Tibial nerve (tissue), 4 donors: ENCODE measurements at regions not wholly inside any gene's neighbourhood (a gene's known extent, or its start where the extent isn't known, plus 50 kb on each side); places are given as distances from the start of the nearest gene placed in this dataset.
"Not testable (repeated sequence)": the region's sequence is repeated elsewhere in the genome, so short reads cannot be mapped to it uniquely, and the experiment has no call there.

Experiments
- DNase-seq, 2 donors: peaks; one replicate each; pipeline ENCODE4 v3.0.0-alpha.2; 2019; ENCODE audit warnings: low spot score in 2 of 2
- H3K27ac ChIP-seq, 4 donors: fragments of 200-600 bp; sonication (generic) in 3 of 4; one replicate each; pipeline ENCODE4 v1.5.1; 2017 to 2019; ENCODE audit warnings: mild to moderate bottlenecking in 1 of 4
- H3K27me3 ChIP-seq, 2 donors: fragments of 200-600 bp; sonication (generic) in 1 of 2; one replicate each; pipeline versions ENCODE4 v1.5.1 to v1.6.0; 2017 to 2019
- H3K36me3 ChIP-seq, 3 donors: fragments of 200-600 bp; sonication (generic); one replicate each; pipeline ENCODE4 v1.5.1; 2018 to 2019
- H3K4me1 ChIP-seq, 4 donors: fragments of 200-600 bp; sonication (generic) in 3 of 4; one replicate each; pipeline ENCODE4 v1.5.1; 2017 to 2019
- H3K4me3 ChIP-seq, 4 donors: fragments of 200-600 bp; sonication (generic) in 3 of 4; one replicate each; pipeline ENCODE4 v1.5.1; 2017 to 2019; ENCODE audit warnings: mild to moderate bottlenecking in 1 of 4, moderate library complexity in 1 of 4
- H3K9me3 ChIP-seq, 4 donors: fragments of 200-600 bp; sonication (generic) in 3 of 4; one replicate each; pipeline ENCODE4 v1.5.1; 2017 to 2019
- EP300 ChIP-seq, 2 donors: sonication (generic); formaldehyde crosslinking; IDR thresholded peaks; one replicate each; pipeline ENCODE4 v1.6.1; 2017; ENCODE audit warnings: antibody characterized with exemption in 2 of 2, mild to moderate bottlenecking in 1 of 2
- POLR2A ChIP-seq, 2 donors: fragments of 450-650 bp; IDR thresholded peaks; one replicate each; pipeline ENCODE4 v1.6.1; 2017; ENCODE audit warnings: antibody characterized with exemption in 2 of 2, mild to moderate bottlenecking in 2 of 2, moderate library complexity in 2 of 2
- WGBS, 2 donors: methylation state at CpG; one replicate each; pipeline ENCODE4 v1.1.5; 2018; 5-methylcytosine and 5-hydroxymethylcytosine counted together
- TF ChIP-seq, protein P1 (sequence below), 5 experiments: fragments of 200-600 bp in 3 of 5; fragments of 450-650 bp in 2 of 5; sonication (generic) in 3 of 5; IDR thresholded peaks; one replicate each; pipeline ENCODE4 v1.5.1; 2016 to 2019; ENCODE audit warnings: antibody characterized with exemption in 5 of 5, mild to moderate bottlenecking in 3 of 5, moderate library complexity in 2 of 5

DNA sequence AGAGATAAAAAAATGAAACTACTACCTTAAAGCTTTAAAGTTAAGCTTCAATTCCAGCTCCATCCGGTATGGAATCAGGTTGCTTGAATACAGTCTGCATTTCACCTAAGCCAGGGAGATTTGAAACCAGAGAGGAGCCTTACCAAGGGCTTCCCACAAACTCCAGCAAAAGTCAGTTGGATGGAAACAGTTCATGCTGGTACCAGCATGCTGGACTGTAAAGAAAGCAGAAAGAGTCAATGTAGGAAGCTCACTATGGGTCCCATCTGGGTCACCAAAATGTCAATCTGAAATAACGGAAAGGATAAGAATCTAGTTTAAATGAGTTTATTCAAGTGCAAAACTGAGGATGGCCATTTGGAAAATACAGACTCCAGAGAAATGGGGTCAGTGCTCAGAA lies 65.3 kb downstream of the CDO1 start:
- H3K9me3 ChIP-seq, result no peaks in the 10 kb centered on the region
- H3K36me3 ChIP-seq, result no peaks in the 10 kb centered on the region
- 49 to 51% methylated on average over 2 of the region's 2 CpGs for WGBS, 2 donors
- H3K4me3 ChIP-seq, result no peak overlapping the region
- H3K27me3 ChIP-seq, result no peaks in the 10 kb centered on the region
- H3K27ac ChIP-seq, result no peak overlapping the region
- H3K4me1 ChIP-seq, result peaks cover 0 to 10% (median 0%) of the 10 kb centered on the region in 4 donors
- no peak for TF ChIP-seq EP300 (IDR thresholded peaks at IDR 0.05)
- no peak for TF ChIP-seq POLR2A (IDR thresholded peaks at IDR 0.05)
- TF ChIP-seq, protein P1, sequence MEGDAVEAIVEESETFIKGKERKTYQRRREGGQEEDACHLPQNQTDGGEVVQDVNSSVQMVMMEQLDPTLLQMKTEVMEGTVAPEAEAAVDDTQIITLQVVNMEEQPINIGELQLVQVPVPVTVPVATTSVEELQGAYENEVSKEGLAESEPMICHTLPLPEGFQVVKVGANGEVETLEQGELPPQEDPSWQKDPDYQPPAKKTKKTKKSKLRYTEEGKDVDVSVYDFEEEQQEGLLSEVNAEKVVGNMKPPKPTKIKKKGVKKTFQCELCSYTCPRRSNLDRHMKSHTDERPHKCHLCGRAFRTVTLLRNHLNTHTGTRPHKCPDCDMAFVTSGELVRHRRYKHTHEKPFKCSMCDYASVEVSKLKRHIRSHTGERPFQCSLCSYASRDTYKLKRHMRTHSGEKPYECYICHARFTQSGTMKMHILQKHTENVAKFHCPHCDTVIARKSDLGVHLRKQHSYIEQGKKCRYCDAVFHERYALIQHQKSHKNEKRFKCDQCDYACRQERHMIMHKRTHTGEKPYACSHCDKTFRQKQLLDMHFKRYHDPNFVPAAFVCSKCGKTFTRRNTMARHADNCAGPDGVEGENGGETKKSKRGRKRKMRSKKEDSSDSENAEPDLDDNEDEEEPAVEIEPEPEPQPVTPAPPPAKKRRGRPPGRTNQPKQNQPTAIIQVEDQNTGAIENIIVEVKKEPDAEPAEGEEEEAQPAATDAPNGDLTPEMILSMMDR (IDR thresholded peaks at IDR 0.05), result no peak
- DNase-seq, result no peak

DNA sequence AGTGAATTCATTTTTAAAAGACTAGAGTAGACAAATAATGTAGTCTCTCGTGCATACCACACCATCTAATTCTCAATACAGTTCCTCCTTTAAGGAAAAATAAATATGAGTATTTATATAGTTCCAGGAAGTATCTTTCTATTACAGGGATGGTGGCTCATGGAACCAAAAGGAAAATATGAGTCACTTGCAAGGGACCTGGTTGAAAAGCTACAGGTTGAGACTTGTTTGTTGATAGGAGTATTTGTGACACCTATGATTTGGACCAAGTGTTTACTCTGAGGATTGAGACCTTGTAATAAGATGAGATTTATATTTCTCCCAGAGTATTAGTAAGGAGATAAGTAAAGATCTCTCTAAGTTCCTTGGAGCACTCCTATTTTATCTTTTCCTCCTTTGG lies 67.4 kb downstream of the CDO1 start:
- H3K27me3 ChIP-seq, result no peaks in the 10 kb centered on the region
- peaks cover 0 to 15% (median under 1%) of the 10 kb centered on the region in 4 donors for H3K9me3 ChIP-seq
- 39 to 40% methylated on average over 1 of the region's 1 CpG for WGBS, 2 donors
- TF ChIP-seq POLR2A (IDR thresholded peaks at IDR 0.05), result no peak
- TF ChIP-seq EP300 (IDR thresholded peaks at IDR 0.05), result no peak
- TF ChIP-seq, protein P1 (IDR thresholded peaks at IDR 0.05), result no peak
- H3K27ac ChIP-seq, result no peak overlapping the region
- DNase-seq, result no peak
- peaks cover 0 to 10% (median 0%) of the 10 kb centered on the region in 4 donors for H3K4me1 ChIP-seq
- no peak overlapping the region for H3K4me3 ChIP-seq
- no peaks in the 10 kb centered on the region for H3K36me3 ChIP-seq

DNA sequence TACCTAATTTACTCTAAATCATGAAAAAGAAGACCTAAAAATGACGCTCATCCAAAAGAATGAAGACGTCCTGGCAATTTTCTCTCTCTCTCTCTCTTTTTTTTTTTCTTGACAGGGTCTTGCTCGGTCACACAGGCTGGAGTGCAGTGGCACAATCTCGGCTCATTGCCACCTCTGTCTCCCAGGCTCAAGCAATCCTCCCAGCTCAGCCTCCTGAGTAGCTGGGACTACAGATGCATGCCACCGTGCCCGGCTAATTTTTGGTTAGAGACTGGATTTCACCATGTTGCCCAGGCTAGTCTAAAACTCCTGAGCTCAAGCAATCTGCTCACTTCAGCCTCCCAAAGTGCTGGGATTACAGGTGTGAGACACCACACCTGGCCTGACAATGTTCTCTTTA lies 77.2 kb downstream of the CDO1 start:
- peaks cover 0 to 24% (median 10%) of the 10 kb centered on the region in 4 donors for H3K9me3 ChIP-seq
- not testable (repeated sequence) for H3K4me3 ChIP-seq, DNase-seq, H3K36me3 ChIP-seq, H3K27ac ChIP-seq, H3K27me3 ChIP-seq, H3K4me1 ChIP-seq
- WGBS, 2 donors, result 88 to 92% methylated on average over 6 of the region's 6 CpGs

DNA sequence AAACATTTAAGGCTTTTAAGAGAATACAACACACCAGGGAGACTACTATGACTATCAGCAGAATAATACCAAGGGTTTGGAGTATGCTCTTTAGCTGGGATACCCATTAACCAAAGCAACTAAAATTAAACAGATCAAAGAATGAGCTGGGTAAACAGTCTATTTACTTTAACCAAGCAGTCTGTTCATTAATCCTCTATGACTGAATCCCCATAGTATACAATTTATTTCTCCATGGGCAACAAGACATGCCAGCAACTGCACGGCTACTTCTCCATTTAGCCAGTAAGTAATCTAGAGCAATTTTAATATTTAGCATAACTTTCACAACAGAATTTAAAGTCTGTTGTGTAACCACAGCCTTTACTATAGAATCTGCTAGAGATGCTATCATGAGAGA lies 77.6 kb downstream of the CDO1 start:
- Histone ChIP-seq H3K27ac (no peak overlapping the region), H3K36me3 (no peaks in the 10 kb centered on the region), H3K27me3 (no peaks in the 10 kb centered on the region), H3K4me3 (no peak overlapping the region), H3K4me1 (no peaks in the 10 kb centered on the region), H3K9me3 (peaks cover 0 to 20% (median 9%) of the 10 kb centered on the region in 4 donors)
- no peak for DNase-seq
- 94 to 97% methylated on average over 1 of the region's 1 CpG for WGBS, 2 donors
- TF ChIP-seq, protein P1 (IDR thresholded peaks at IDR 0.05), result no peak

DNA sequence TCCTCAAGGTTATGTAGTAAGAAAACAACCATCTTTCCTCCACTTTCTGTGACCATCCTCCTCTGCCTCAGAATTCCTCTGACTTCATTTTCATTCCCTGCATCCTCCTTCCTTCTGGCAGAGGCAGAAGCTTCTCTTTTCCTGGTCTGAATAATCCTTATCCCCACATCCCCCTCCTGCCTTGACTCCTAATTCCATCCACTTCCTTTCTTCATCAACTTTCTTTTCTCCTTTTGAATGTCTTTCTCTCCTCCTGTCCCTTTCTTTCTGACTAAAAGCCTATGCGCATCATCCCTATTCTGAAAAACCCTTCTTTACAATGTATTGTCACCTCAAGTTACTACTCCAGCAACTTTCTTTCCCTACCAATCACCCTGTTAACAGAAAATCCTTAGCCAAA lies 79.0 kb downstream of the CDO1 start:
- WGBS, 2 donors, result 95% methylated on average over 1 of the region's 1 CpG
- Histone ChIP-seq H3K4me3 (no peak overlapping the region), H3K27me3 (no peaks in the 10 kb centered on the region), H3K36me3 (no peaks in the 10 kb centered on the region), H3K27ac (no peak overlapping the region), H3K9me3 (peaks cover 0 to 7% (median 3%) of the 10 kb centered on the region in 4 donors), H3K4me1 (no peaks in the 10 kb centered on the region)
- TF ChIP-seq, protein P1 (IDR thresholded peaks at IDR 0.05), result no peak
- no peak for TF ChIP-seq EP300 (IDR thresholded peaks at IDR 0.05)
- TF ChIP-seq POLR2A (IDR thresholded peaks at IDR 0.05), result no peak
- no peak for DNase-seq

DNA sequence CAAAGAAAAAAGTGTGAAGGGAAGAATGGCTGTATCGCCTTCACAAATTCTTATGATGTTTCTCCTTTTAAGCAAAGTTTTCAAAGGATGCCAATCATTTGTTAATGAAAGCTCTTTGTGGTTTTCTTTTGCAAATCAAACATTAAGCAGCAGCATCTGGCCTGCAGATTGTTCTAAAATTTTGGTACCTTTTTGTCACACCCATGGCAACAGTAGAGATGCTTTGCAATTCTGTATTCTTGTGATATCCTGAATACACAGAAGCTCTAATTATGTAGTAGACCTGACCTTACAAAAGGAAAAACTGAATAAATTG lies 79.8 kb downstream of the CDO1 start:
- no peak for DNase-seq
- H3K9me3 ChIP-seq, result peaks cover 0 to 7% (median 3%) of the 10 kb centered on the region in 4 donors
- no peaks in the 10 kb centered on the region for H3K4me1 ChIP-seq
- 77 to 85% methylated on average over 1 of the region's 1 CpG for WGBS, 2 donors
- H3K27me3 ChIP-seq, result no peaks in the 10 kb centered on the region
- H3K27ac ChIP-seq, result no peak overlapping the region
- no peaks in the 10 kb centered on the region for H3K36me3 ChIP-seq
- H3K4me3 ChIP-seq, result no peak overlapping the region
- TF ChIP-seq POLR2A (IDR thresholded peaks at IDR 0.05) (no peak), EP300 (IDR thresholded peaks at IDR 0.05) (no peak)
- TF ChIP-seq, protein P1 (IDR thresholded peaks at IDR 0.05), result no peak
